Activated naive CD4-positive, alpha-beta T cell treated with anti-CD3 and anti-CD28 coated beads for 36 hours (primary cell): ENCODE measurements at regions not wholly inside any gene's neighbourhood (a gene's known extent, or its start where the extent isn't known, plus 50 kb on each side); places are given as distances from the start of the nearest gene placed in this dataset.
"Not testable (repeated sequence)": the region's sequence is repeated elsewhere in the genome, so short reads cannot be mapped to it uniquely, and the experiment has no call there.

Experiments
- CTCF ChIA-PET: fragments of 350-600 bp; sonication (Branson Sonifier 250); formaldehyde crosslinking; loops from one replicate; lab custom pipeline; 2021; ENCODE audit warnings: antibody characterized with exemption; lab: Charles Lee
- DNase-seq: peaks from one replicate; pipeline ENCODE4 v3.0.0-alpha.2; 2020
- H3K27ac Mint-ChIP-seq: one replicate; pipeline ENCODE4 v1.8.0; 2021; ENCODE audit warnings: mild to moderate bottlenecking, mixed read lengths
- H3K27me3 Mint-ChIP-seq: one replicate; pipeline ENCODE4 v1.8.0; 2021; ENCODE audit warnings: low read depth, mixed read lengths
- H3K36me3 Mint-ChIP-seq: one replicate; pipeline ENCODE4 v1.8.0; 2021; ENCODE audit warnings: low read depth, mixed read lengths
- H3K4me1 Mint-ChIP-seq: one replicate; pipeline ENCODE4 v1.8.0; 2021; ENCODE audit warnings: low read depth, mixed read lengths
- H3K4me3 Mint-ChIP-seq: one replicate; pipeline ENCODE4 v1.8.0; 2021; ENCODE audit warnings: mild to moderate bottlenecking, moderate library complexity, mixed read lengths
- H3K9me3 Mint-ChIP-seq: one replicate; pipeline ENCODE4 v1.8.0; 2021; ENCODE audit warnings: mixed read lengths
- intact Hi-C: fragments of 100-400 bp; cut with micrococcal nuclease; formaldehyde crosslinking; loops from one replicate; pipeline ENCODE4 v1.15.1; 2023

- peaks cover 6% of the 10 kb centered on the region for H3K27me3 Mint-ChIP-seq
- H3K27ac Mint-ChIP-seq = no peak overlapping the region
- no peaks in the 10 kb centered on the region for H3K4me1 Mint-ChIP-seq
- no peak for DNase-seq
- no peaks in the 10 kb centered on the region for H3K9me3 Mint-ChIP-seq
- no peak overlapping the region for H3K4me3 Mint-ChIP-seq
- H3K36me3 Mint-ChIP-seq = no peaks in the 10 kb centered on the region
- CTCF ChIA-PET = no interaction called here
- intact Hi-C loops = no loop called here
These were observed 415.2 kb upstream of the HS3ST1 start for GRCh38 chr4:11843927-11844326.

- H3K27me3 Mint-ChIP-seq = peaks cover 6% of the 10 kb centered on the region
- no peak overlapping the region for H3K27ac Mint-ChIP-seq
- H3K4me3 Mint-ChIP-seq = no peak overlapping the region
- H3K9me3 Mint-ChIP-seq = no peaks in the 10 kb centered on the region
- intact Hi-C loops = no loop called here
- H3K4me1 Mint-ChIP-seq = no peaks in the 10 kb centered on the region
- no peak for DNase-seq
- H3K36me3 Mint-ChIP-seq = no peaks in the 10 kb centered on the region
- CTCF ChIA-PET = no interaction called here
These were observed 414.6 kb upstream of the HS3ST1 start for GRCh38 chr4:11843340-11843739.

GRCh38 chr4:11842620-11843263 lies 414.0 kb upstream of the HS3ST1 start:
- DNase-seq = no peak
- no peaks in the 10 kb centered on the region for H3K4me1 Mint-ChIP-seq
- H3K9me3 Mint-ChIP-seq = peaks cover 3% of the 10 kb centered on the region
- H3K4me3 Mint-ChIP-seq = no peak overlapping the region
- intact Hi-C loops = no loop called here
- CTCF ChIA-PET = no interaction called here
- H3K36me3 Mint-ChIP-seq = no peaks in the 10 kb centered on the region
- H3K27me3 Mint-ChIP-seq = peaks cover 6% of the 10 kb centered on the region
- no peak overlapping the region for H3K27ac Mint-ChIP-seq

- H3K27me3 Mint-ChIP-seq = peaks cover 6% of the 10 kb centered on the region
- peaks cover 3% of the 10 kb centered on the region for H3K9me3 Mint-ChIP-seq
- no peak overlapping the region for H3K4me3 Mint-ChIP-seq
- intact Hi-C loops = no loop called here
- CTCF ChIA-PET = no interaction called here
- no peaks in the 10 kb centered on the region for H3K4me1 Mint-ChIP-seq
- no peak overlapping the region for H3K27ac Mint-ChIP-seq
- H3K36me3 Mint-ChIP-seq = no peaks in the 10 kb centered on the region
- DNase-seq = no peak
These were observed 411.2 kb upstream of the HS3ST1 start for GRCh38 chr4:11839889-11840288.

- no peak for DNase-seq
- peaks cover 1% of the 10 kb centered on the region for H3K9me3 Mint-ChIP-seq
- no peak overlapping the region for H3K4me3 Mint-ChIP-seq
- peaks cover 4% of the 10 kb centered on the region for H3K27me3 Mint-ChIP-seq
- no peaks in the 10 kb centered on the region for H3K36me3 Mint-ChIP-seq
- no peak overlapping the region for H3K27ac Mint-ChIP-seq
- intact Hi-C loops = no loop called here
- CTCF ChIA-PET = interaction anchor here (0.6 kb wide), 1 partner anchor 1810 kb away, joined by 5 read pairs; no protein-coding TSS in a partner anchor
- no peaks in the 10 kb centered on the region for H3K4me1 Mint-ChIP-seq
These were observed 403.0 kb upstream of the HS3ST1 start for GRCh38 chr4:11831739-11832138.

- intact Hi-C loops = no loop called here
- CTCF ChIA-PET = interaction anchor here (1.3 kb wide), 1 partner anchor 11 kb away, joined by 3 read pairs; no protein-coding TSS in a partner anchor
- DNase-seq = no peak
- peaks cover 5% of the 10 kb centered on the region for H3K9me3 Mint-ChIP-seq
- H3K27me3 Mint-ChIP-seq = peaks cover 2% of the 10 kb centered on the region
- no peak overlapping the region for H3K27ac Mint-ChIP-seq
- no peaks in the 10 kb centered on the region for H3K4me1 Mint-ChIP-seq
- no peaks in the 10 kb centered on the region for H3K36me3 Mint-ChIP-seq
- H3K4me3 Mint-ChIP-seq = no peak overlapping the region
These were observed 395.9 kb upstream of the HS3ST1 start for GRCh38 chr4:11824566-11824965.

GRCh38 chr4:11821772-11822430 lies 393.2 kb upstream of the HS3ST1 start:
- no peak for DNase-seq
- CTCF ChIA-PET = interaction anchor here (1.3 kb wide), 1 partner anchor 12 kb away, joined by 3 read pairs; no protein-coding TSS in a partner anchor
- Mint-ChIP-seq H3K27me3 (peaks cover 2% of the 10 kb centered on the region), H3K36me3 (no peaks in the 10 kb centered on the region), H3K27ac (no peak overlapping the region), H3K4me3 (no peak overlapping the region), H3K9me3 (peaks cover 5% of the 10 kb centered on the region), H3K4me1 (no peaks in the 10 kb centered on the region)
- intact Hi-C loops = no loop called here

- Mint-ChIP-seq H3K4me1 (no peaks in the 10 kb centered on the region), H3K4me3 (no peak overlapping the region), H3K36me3 (no peaks in the 10 kb centered on the region), H3K27ac (no peak overlapping the region), H3K9me3 (no peaks in the 10 kb centered on the region), H3K27me3 (peaks cover 2% of the 10 kb centered on the region)
- CTCF ChIA-PET = no interaction called here
- intact Hi-C loops = no loop called here
- no peak for DNase-seq
These were observed 388.4 kb upstream of the HS3ST1 start for GRCh38 chr4:11817088-11817487.

GRCh38 chr4:11814758-11815157 lies 386.1 kb upstream of the HS3ST1 start:
- no peaks in the 10 kb centered on the region for H3K36me3 Mint-ChIP-seq
- no peak for DNase-seq
- H3K4me1 Mint-ChIP-seq = no peaks in the 10 kb centered on the region
- CTCF ChIA-PET = no interaction called here
- no peak overlapping the region for H3K4me3 Mint-ChIP-seq
- H3K27ac Mint-ChIP-seq = no peak overlapping the region
- H3K27me3 Mint-ChIP-seq = no peaks in the 10 kb centered on the region
- no peaks in the 10 kb centered on the region for H3K9me3 Mint-ChIP-seq
- intact Hi-C loops = no loop called here

- CTCF ChIA-PET = interaction anchor here (1.3 kb wide), 1 partner anchor 10 kb away, joined by 3 read pairs; no protein-coding TSS in a partner anchor
- no peaks in the 10 kb centered on the region for H3K9me3 Mint-ChIP-seq
- no peak overlapping the region for H3K4me3 Mint-ChIP-seq
- H3K27me3 Mint-ChIP-seq = no peaks in the 10 kb centered on the region
- no peak overlapping the region for H3K27ac Mint-ChIP-seq
- no peak for DNase-seq
- no peaks in the 10 kb centered on the region for H3K4me1 Mint-ChIP-seq
- intact Hi-C loops = no loop called here
- H3K36me3 Mint-ChIP-seq = no peaks in the 10 kb centered on the region
These were observed 385.3 kb upstream of the HS3ST1 start for GRCh38 chr4:11813951-11814446.

- H3K27ac Mint-ChIP-seq, intact Hi-C loops, CTCF ChIA-PET, H3K36me3 Mint-ChIP-seq, DNase-seq, H3K27me3 Mint-ChIP-seq, H3K9me3 Mint-ChIP-seq, H3K4me3 Mint-ChIP-seq, H3K4me1 Mint-ChIP-seq: not testable (repeated sequence)
These were observed 382.8 kb upstream of the HS3ST1 start for GRCh38 chr4:11811521-11811920.

GRCh38 chr4:11805842-11806241 lies 377.1 kb upstream of the HS3ST1 start:
- Mint-ChIP-seq H3K27ac (no peak overlapping the region), H3K9me3 (no peaks in the 10 kb centered on the region), H3K4me3 (no peak overlapping the region), H3K27me3 (no peaks in the 10 kb centered on the region), H3K36me3 (no peaks in the 10 kb centered on the region), H3K4me1 (no peaks in the 10 kb centered on the region)
- intact Hi-C loops = no loop called here
- CTCF ChIA-PET = no interaction called here
- DNase-seq = no peak
